ENCODE measurements at regions not wholly inside any gene's neighbourhood (a gene's known extent, or its start where the extent isn't known, plus 50 kb on each side); places are given as distances from the start of the nearest gene placed in this dataset.

- Mint-ChIP-seq H3K9me3 (no peaks in the 10 kb centered on the region), H3K4me1 (no peaks in the 10 kb centered on the region), H3K4me3 (no peak overlapping the region), H3K27me3 (peaks cover 0 to 13% of the 10 kb centered on the region in 2 donors), H3K36me3 (no peaks in the 10 kb centered on the region), H3K27ac (no peak overlapping the region)
- H3K27ac ChIP-seq (ENCODE audit: low read length), result no peak overlapping the region
- H3K27me3 ChIP-seq (replicated peaks in 1 of 2; ENCODE audit: control insufficient read depth in 2 of 2, extremely low read depth in 1 of 2, insufficient read depth in 2 of 2, low read length in 1 of 2), result no peaks in the 10 kb centered on the region
- ATAC-seq (replicated peaks in 1 of 4), result no peak
- peaks cover 3% of the 10 kb centered on the region for H3K9me3 ChIP-seq
- H3K4me3 ChIP-seq (ENCODE audit: control insufficient read depth in 1 of 2, extremely low read depth in 1 of 2, low read length in 1 of 2), result no peak overlapping the region
- DNase-seq, result no peak
- ChIA-PET POLR2A (interaction anchor here in 1 of 2 donors (0.6 to 1.1 kb wide), 2 partner anchors 17 to 165 kb away, joined by 3 read pairs; no protein-coding TSS in a partner anchor), CTCF (no interaction called here)
- H3K36me3 ChIP-seq (ENCODE audit: control insufficient read depth in 2 of 2, extremely low read depth in 1 of 2, insufficient read depth in 1 of 2, low read length in 1 of 2), result no peaks in the 10 kb centered on the region
- H3K4me1 ChIP-seq (ENCODE audit: control insufficient read depth in 1 of 2, extremely low read depth in 1 of 2, insufficient read depth in 2 of 2, low read length in 2 of 2), result no peaks in the 10 kb centered on the region
- WGBS (ENCODE audit: insufficient coverage), result no CpG with 5 or more reads among the region's 3 CpGs
These were observed 244.5 kb upstream of the SPANXN1 start for GRCh38 chrX:145002771-145003170.

DNA sequence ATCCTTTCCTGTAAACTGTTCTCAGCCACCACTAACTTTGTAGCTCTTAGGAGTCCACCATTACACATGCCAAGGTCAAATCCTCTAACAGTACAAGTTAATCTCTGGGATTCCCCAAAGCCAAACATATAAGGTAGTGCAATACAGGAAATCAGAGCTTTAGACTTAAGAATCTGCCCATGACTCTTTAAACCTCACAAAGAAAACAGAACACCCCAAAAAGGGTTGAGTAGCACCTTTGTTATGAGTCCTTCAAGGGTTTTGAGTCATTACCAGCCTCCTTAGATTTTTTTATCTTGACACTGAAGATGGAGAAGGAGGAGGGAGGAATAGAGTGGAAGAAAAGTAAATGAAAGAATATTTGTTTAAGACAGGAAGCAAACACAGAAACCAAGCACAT lies 243.9 kb upstream of the SPANXN1 start:
- H3K9me3 ChIP-seq, result peaks cover 3% of the 10 kb centered on the region
- H3K27me3 ChIP-seq (replicated peaks in 1 of 2; ENCODE audit: control insufficient read depth in 2 of 2, extremely low read depth in 1 of 2, insufficient read depth in 2 of 2, low read length in 1 of 2), result no peaks in the 10 kb centered on the region
- peaks cover 0 to 13% of the 10 kb centered on the region in 2 donors for H3K27me3 Mint-ChIP-seq
- no peak overlapping the region for H3K4me3 ChIP-seq (ENCODE audit: control insufficient read depth in 1 of 2, extremely low read depth in 1 of 2, low read length in 1 of 2)
- CTCF ChIA-PET, result no interaction called here
- H3K27ac Mint-ChIP-seq, result no peak overlapping the region
- POLR2A ChIA-PET, result interaction anchor here in 1 of 2 donors (0.6 to 1.1 kb wide), 2 partner anchors 16 to 164 kb away, joined by 3 read pairs; no protein-coding TSS in a partner anchor
- no peak for ATAC-seq (replicated peaks in 1 of 4)
- H3K4me1 Mint-ChIP-seq, result no peaks in the 10 kb centered on the region
- H3K4me1 ChIP-seq (ENCODE audit: control insufficient read depth in 1 of 2, extremely low read depth in 1 of 2, insufficient read depth in 2 of 2, low read length in 2 of 2), result no peaks in the 10 kb centered on the region
- no peaks in the 10 kb centered on the region for H3K36me3 Mint-ChIP-seq
- H3K4me3 Mint-ChIP-seq, result no peak overlapping the region
- no peaks in the 10 kb centered on the region for H3K36me3 ChIP-seq (ENCODE audit: control insufficient read depth in 2 of 2, extremely low read depth in 1 of 2, insufficient read depth in 1 of 2, low read length in 1 of 2)
- DNase-seq, result no peak
- H3K9me3 Mint-ChIP-seq, result no peaks in the 10 kb centered on the region
- no peak overlapping the region for H3K27ac ChIP-seq (ENCODE audit: low read length)

DNA sequence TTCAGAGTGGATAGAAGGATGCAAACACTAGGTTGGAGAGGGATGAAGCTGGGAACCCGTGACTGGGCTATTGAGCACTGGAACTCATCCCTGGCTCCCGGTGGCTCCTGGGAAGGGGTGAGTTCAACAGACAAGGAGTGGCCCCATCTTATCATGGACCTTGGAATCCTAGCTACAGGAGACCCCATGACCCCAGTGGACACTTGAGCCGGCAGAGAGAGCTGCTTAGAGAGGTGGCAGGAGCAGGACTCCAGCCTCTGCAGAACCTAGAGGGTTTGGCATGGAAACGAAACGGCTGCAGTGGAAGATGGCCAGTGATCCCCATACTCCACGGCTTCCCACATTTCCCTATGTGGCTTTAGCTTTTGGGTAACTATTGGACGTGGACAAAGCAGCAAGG lies 205.8 kb upstream of the SPANXN1 start:
- no peak for ATAC-seq (replicated peaks in 1 of 4)
- Histone ChIP-seq H3K27me3 (replicated peaks in 1 of 2; ENCODE audit: control insufficient read depth in 2 of 2, extremely low read depth in 1 of 2, insufficient read depth in 2 of 2, low read length in 1 of 2) (no peaks in the 10 kb centered on the region), H3K4me3 (ENCODE audit: control insufficient read depth in 1 of 2, extremely low read depth in 1 of 2, low read length in 1 of 2) (no peak overlapping the region), H3K36me3 (ENCODE audit: control insufficient read depth in 2 of 2, extremely low read depth in 1 of 2, insufficient read depth in 1 of 2, low read length in 1 of 2) (no peaks in the 10 kb centered on the region), H3K4me1 (ENCODE audit: control insufficient read depth in 1 of 2, extremely low read depth in 1 of 2, insufficient read depth in 2 of 2, low read length in 2 of 2) (no peaks in the 10 kb centered on the region), H3K9me3 (no peaks in the 10 kb centered on the region), H3K27ac (ENCODE audit: low read length) (no peak overlapping the region)
- ChIA-PET POLR2A (no interaction called here), CTCF (no interaction called here)
- Mint-ChIP-seq H3K4me1 (no peaks in the 10 kb centered on the region), H3K27ac (no peak overlapping the region), H3K36me3 (no peaks in the 10 kb centered on the region), H3K9me3 (peaks cover 0 to 15% (median 2%) of the 10 kb centered on the region in 3 donors), H3K27me3 (peaks cover 0 to 4% of the 10 kb centered on the region in 2 donors), H3K4me3 (no peak overlapping the region)
- no peak for DNase-seq
- WGBS (ENCODE audit: insufficient coverage), result 63% methylated on average over 2 of the region's 7 CpGs

DNA sequence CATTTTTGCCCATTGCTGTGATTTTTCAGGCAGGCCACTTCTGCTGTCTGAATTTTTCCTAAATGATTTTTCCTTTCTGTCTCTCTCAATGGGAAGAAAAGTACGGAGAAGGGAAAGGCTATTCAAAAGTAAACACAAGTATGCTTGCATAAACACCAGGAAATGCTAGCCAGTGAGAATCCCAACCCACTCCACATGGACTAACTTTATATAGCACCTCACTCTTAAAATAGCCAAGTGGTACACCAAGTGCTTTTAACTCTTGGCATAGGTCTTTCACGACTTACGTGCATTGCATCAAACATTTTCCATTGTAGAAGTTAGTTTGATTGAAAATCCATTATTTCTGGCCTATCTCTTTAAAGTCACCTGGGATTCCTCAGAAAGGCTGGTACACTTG lies 178.9 kb upstream of the SPANXN1 start:
- POLR2A ChIA-PET, result no interaction called here
- WGBS (ENCODE audit: insufficient coverage), result no CpG with 5 or more reads among the region's 3 CpGs

DNA sequence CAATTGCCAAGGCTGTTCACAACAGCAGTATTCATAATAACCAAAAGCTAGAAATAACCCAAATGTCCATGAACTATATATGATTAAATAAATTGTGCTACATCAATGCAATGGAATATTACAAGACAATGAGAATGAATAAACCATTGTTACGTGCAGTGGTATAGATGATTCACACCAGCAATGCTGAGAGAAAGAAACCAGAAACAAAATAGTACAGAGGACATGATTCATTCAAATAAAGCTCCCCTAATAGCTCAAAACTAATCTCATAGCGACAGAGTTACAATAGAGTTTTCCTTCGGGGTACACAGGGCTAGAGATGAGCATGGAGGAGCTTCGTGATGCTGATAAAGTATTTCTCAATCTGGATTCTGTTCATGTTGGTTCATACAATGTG lies 148.1 kb upstream of the SPANXN1 start:
- Histone ChIP-seq H3K9me3 (no peaks in the 10 kb centered on the region), H3K27me3 (replicated peaks in 1 of 2; ENCODE audit: control insufficient read depth in 2 of 2, extremely low read depth in 1 of 2, insufficient read depth in 2 of 2, low read length in 1 of 2) (no peaks in the 10 kb centered on the region), H3K4me3 (ENCODE audit: control insufficient read depth in 1 of 2, extremely low read depth in 1 of 2, low read length in 1 of 2) (no peak overlapping the region), H3K36me3 (ENCODE audit: control insufficient read depth in 2 of 2, extremely low read depth in 1 of 2, insufficient read depth in 1 of 2, low read length in 1 of 2) (no peaks in the 10 kb centered on the region), H3K4me1 (ENCODE audit: control insufficient read depth in 1 of 2, extremely low read depth in 1 of 2, insufficient read depth in 2 of 2, low read length in 2 of 2) (no peaks in the 10 kb centered on the region), H3K27ac (ENCODE audit: low read length) (no peak overlapping the region)
- Mint-ChIP-seq H3K27ac (no peak overlapping the region), H3K27me3 (no peaks in the 10 kb centered on the region), H3K4me3 (no peak overlapping the region), H3K36me3 (no peaks in the 10 kb centered on the region), H3K4me1 (no peaks in the 10 kb centered on the region), H3K9me3 (no peaks in the 10 kb centered on the region)
- no peak for ATAC-seq (replicated peaks in 1 of 4)
- ChIA-PET CTCF (no interaction called here), POLR2A (no interaction called here)
- whole genome bisulfite sequencing (ENCODE audit: insufficient coverage), result no CpG with 5 or more reads among the region's 4 CpGs
- DNase-seq, result no peak

More for the DNA sequence above, 178.9 kb upstream of the SPANXN1 start:
- CTCF ChIA-PET, result no interaction called here
- no peaks in the 10 kb centered on the region for H3K27me3 ChIP-seq (replicated peaks in 1 of 2; ENCODE audit: control insufficient read depth in 2 of 2, extremely low read depth in 1 of 2, insufficient read depth in 2 of 2, low read length in 1 of 2)
- H3K4me3 ChIP-seq (ENCODE audit: control insufficient read depth in 1 of 2, extremely low read depth in 1 of 2, low read length in 1 of 2), result no peak overlapping the region
- Mint-ChIP-seq H3K27ac (no peak overlapping the region), H3K36me3 (no peaks in the 10 kb centered on the region), H3K4me3 (no peak overlapping the region), H3K27me3 (no peaks in the 10 kb centered on the region), H3K4me1 (no peaks in the 10 kb centered on the region), H3K9me3 (no peaks in the 10 kb centered on the region)
- H3K9me3 ChIP-seq, result no peaks in the 10 kb centered on the region
- H3K4me1 ChIP-seq (ENCODE audit: control insufficient read depth in 1 of 2, extremely low read depth in 1 of 2, insufficient read depth in 2 of 2, low read length in 2 of 2), result no peaks in the 10 kb centered on the region
- DNase-seq (no peak), ATAC-seq (replicated peaks in 1 of 4) (no peak)
- no peak overlapping the region for H3K27ac ChIP-seq (ENCODE audit: low read length)
- no peaks in the 10 kb centered on the region for H3K36me3 ChIP-seq (ENCODE audit: control insufficient read depth in 2 of 2, extremely low read depth in 1 of 2, insufficient read depth in 1 of 2, low read length in 1 of 2)

All from T-cell (primary cell).